Activated T-cell treated with anti-CD3 and anti-CD28 coated beads, Interleukin-2, amount 50 U/mL, for 24 hours (primary cell): ENCODE measurements at regions not wholly inside any gene's neighbourhood (a gene's known extent, or its start where the extent isn't known, plus 50 kb on each side); places are given as distances from the start of the nearest gene placed in this dataset.

ENCODE experiments used
- DNase-seq: peaks from one replicate; pipeline ENCODE4 v3.0.0-alpha.2; 2020
- H3K27ac Mint-ChIP-seq: 2 replicates; pipeline ENCODE4 v1.8.0; 2020; ENCODE audit warnings: mild to moderate bottlenecking, mixed read lengths
- H3K27me3 Mint-ChIP-seq: 2 replicates; pipeline ENCODE4 v1.8.0; 2020; ENCODE audit warnings: mixed read lengths
- H3K36me3 Mint-ChIP-seq: 2 replicates; pipeline ENCODE4 v1.8.0; 2020; ENCODE audit warnings: low read depth, mixed read lengths
- H3K4me1 Mint-ChIP-seq: 2 replicates; pipeline ENCODE4 v1.8.0; 2020; ENCODE audit warnings: low read depth, mixed read lengths
- H3K4me3 Mint-ChIP-seq: 2 replicates; pipeline ENCODE4 v1.8.0; 2020; ENCODE audit warnings: mild to moderate bottlenecking, moderate library complexity, mixed read lengths
- H3K9me3 Mint-ChIP-seq: 2 replicates; pipeline ENCODE4 v1.8.0; 2020; ENCODE audit warnings: mixed read lengths

DNA sequence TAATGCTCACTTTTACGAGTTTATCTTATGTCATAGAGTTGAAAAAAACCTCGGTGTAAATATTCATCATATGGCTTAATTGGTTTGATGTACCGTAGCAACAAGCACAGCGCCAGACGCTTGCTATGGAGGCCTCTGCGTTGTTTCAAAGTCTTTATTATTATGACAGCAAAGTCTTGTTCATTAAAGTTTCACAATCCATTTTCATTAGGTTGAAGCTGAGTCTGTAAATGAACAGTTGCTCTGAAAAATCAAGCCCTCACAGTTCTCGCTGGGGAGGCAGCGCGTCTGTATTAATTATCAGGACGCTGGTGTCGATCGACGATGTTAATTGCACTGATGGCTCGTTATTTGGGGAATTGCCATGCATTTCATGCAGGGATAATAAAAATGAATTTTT lies 185.6 kb downstream of the INSC start:
- H3K4me3 Mint-ChIP-seq, result no peak overlapping the region
- H3K9me3 Mint-ChIP-seq, result no peaks in the 10 kb centered on the region
- H3K27me3 Mint-ChIP-seq, result peaks cover 2% of the 10 kb centered on the region
- H3K36me3 Mint-ChIP-seq, result no peaks in the 10 kb centered on the region
- no peaks in the 10 kb centered on the region for H3K4me1 Mint-ChIP-seq
- no peak overlapping the region for H3K27ac Mint-ChIP-seq
- no peak for DNase-seq

DNA sequence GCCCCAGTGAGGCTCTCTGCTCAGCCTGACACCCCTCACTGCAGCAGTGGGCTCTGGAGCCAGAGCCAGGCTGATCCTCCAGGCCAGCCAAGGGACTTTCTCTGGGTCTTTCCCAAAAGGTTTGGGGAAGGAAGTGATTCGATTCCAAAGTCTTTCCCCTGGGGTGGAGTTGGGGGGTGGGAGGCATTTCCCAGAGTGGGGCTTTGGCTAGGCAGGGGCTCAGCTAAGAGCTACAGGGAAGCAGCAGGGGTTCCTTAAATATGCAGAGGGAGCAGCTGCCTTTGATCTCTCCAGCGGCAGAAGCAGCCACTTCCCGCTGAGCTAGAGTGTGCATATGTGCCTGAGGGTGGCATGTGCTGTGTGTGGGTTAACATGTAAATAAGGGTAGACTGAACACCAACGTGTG lies 192.9 kb downstream of the INSC start:
- Mint-ChIP-seq H3K27ac (no peak overlapping the region), H3K36me3 (no peaks in the 10 kb centered on the region), H3K4me3 (no peak overlapping the region), H3K27me3 (peaks cover 8% of the 10 kb centered on the region), H3K4me1 (no peaks in the 10 kb centered on the region), H3K9me3 (no peaks in the 10 kb centered on the region)
- DNase-seq, result no peak

- H3K27ac Mint-ChIP-seq, result no peak overlapping the region
- H3K36me3 Mint-ChIP-seq, result no peaks in the 10 kb centered on the region
- no peaks in the 10 kb centered on the region for H3K4me1 Mint-ChIP-seq
- H3K4me3 Mint-ChIP-seq, result no peak overlapping the region
- peaks cover 8% of the 10 kb centered on the region for H3K27me3 Mint-ChIP-seq
- H3K9me3 Mint-ChIP-seq, result no peaks in the 10 kb centered on the region
- no peak for DNase-seq
Measured at GRCh38 chr11:15308840-15309239, 194.1 kb downstream of the INSC start.

DNA sequence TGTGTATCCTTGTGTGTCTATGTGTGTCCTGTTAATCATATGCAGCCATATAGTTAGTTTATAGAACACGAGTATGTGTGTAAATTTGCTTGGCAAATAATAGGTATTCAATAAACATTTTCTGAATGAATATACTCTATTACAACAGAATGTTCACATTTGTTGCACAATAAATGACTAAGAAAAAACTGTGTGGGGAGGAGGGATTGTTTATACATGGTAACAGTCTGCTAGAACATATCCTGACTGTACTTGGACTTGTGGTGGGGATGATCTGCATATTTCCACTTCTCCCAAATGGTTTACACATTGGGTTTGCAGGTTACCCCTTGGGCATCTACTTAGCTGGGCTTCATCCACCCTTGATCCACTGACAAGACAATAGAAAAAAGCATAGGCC lies 194.6 kb downstream of the INSC start:
- Mint-ChIP-seq H3K4me1 (no peaks in the 10 kb centered on the region), H3K36me3 (no peaks in the 10 kb centered on the region), H3K4me3 (no peak overlapping the region), H3K27me3 (peaks cover 8% of the 10 kb centered on the region), H3K9me3 (no peaks in the 10 kb centered on the region), H3K27ac (no peak overlapping the region)
- no peak for DNase-seq

GRCh38 chr11:15313862-15314261 lies 199.1 kb downstream of the INSC start:
- H3K4me1 Mint-ChIP-seq, result no peaks in the 10 kb centered on the region
- DNase-seq, result no peak
- no peaks in the 10 kb centered on the region for H3K36me3 Mint-ChIP-seq
- no peaks in the 10 kb centered on the region for H3K9me3 Mint-ChIP-seq
- no peak overlapping the region for H3K4me3 Mint-ChIP-seq
- H3K27ac Mint-ChIP-seq, result no peak overlapping the region
- H3K27me3 Mint-ChIP-seq, result peaks cover 2% of the 10 kb centered on the region

GRCh38 chr11:15318814-15319213 lies 204.1 kb downstream of the INSC start:
- H3K27ac Mint-ChIP-seq, result no peak overlapping the region
- no peaks in the 10 kb centered on the region for H3K9me3 Mint-ChIP-seq
- H3K4me1 Mint-ChIP-seq, result no peaks in the 10 kb centered on the region
- H3K4me3 Mint-ChIP-seq, result no peak overlapping the region
- no peaks in the 10 kb centered on the region for H3K36me3 Mint-ChIP-seq
- peaks cover 2% of the 10 kb centered on the region for H3K27me3 Mint-ChIP-seq
- DNase-seq, result no peak

DNA sequence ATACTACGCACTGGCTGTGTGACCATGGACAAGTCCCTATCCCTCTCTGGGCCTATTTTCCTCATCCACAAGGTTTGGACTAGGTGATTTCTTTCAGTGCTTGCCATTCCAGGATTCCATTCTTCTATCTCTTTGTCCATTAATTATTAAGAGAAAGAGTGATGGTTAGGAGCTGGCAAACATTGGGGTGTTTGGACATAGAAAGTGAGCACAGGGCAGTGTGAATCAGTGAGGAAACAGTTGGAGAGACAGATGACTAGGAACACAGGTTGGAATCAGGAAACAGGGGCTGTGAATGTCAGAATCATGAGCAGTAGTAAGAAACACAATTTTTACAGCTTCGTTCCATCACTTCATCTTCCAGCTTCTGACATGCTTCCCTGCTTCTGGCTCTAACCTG lies 211.8 kb downstream of the INSC start:
- DNase-seq, result no peak
- H3K36me3 Mint-ChIP-seq, result no peaks in the 10 kb centered on the region
- H3K4me3 Mint-ChIP-seq, result no peak overlapping the region
- H3K27ac Mint-ChIP-seq, result no peak overlapping the region
- H3K9me3 Mint-ChIP-seq, result no peaks in the 10 kb centered on the region
- no peaks in the 10 kb centered on the region for H3K4me1 Mint-ChIP-seq
- H3K27me3 Mint-ChIP-seq, result peaks cover 3% of the 10 kb centered on the region

GRCh38 chr11:15327786-15328231 lies 213.1 kb downstream of the INSC start:
- no peak for DNase-seq
- no peak overlapping the region for H3K4me3 Mint-ChIP-seq
- H3K27ac Mint-ChIP-seq, result no peak overlapping the region
- no peaks in the 10 kb centered on the region for H3K4me1 Mint-ChIP-seq
- H3K27me3 Mint-ChIP-seq, result peaks cover 3% of the 10 kb centered on the region
- no peaks in the 10 kb centered on the region for H3K36me3 Mint-ChIP-seq
- no peaks in the 10 kb centered on the region for H3K9me3 Mint-ChIP-seq

- Mint-ChIP-seq H3K4me3 (no peak overlapping the region), H3K27ac (no peak overlapping the region), H3K9me3 (no peaks in the 10 kb centered on the region), H3K4me1 (no peaks in the 10 kb centered on the region), H3K36me3 (no peaks in the 10 kb centered on the region), H3K27me3 (peaks cover 5% of the 10 kb centered on the region)
- DNase-seq, result no peak
Measured at GRCh38 chr11:15333407-15333806, 218.7 kb downstream of the INSC start.

GRCh38 chr11:15334766-15335165 lies 220.0 kb downstream of the INSC start:
- no peak overlapping the region for H3K27ac Mint-ChIP-seq

GRCh38 chr11:15336021-15336420 lies 221.3 kb downstream of the INSC start:
- Mint-ChIP-seq H3K4me3 (no peak overlapping the region), H3K9me3 (no peaks in the 10 kb centered on the region), H3K4me1 (no peaks in the 10 kb centered on the region), H3K27ac (no peak overlapping the region), H3K27me3 (peaks cover 5% of the 10 kb centered on the region), H3K36me3 (no peaks in the 10 kb centered on the region)
- no peak for DNase-seq

More at GRCh38 chr11:15334766-15335165, 220.0 kb downstream of the INSC start:
- Mint-ChIP-seq H3K36me3 (no peaks in the 10 kb centered on the region), H3K9me3 (no peaks in the 10 kb centered on the region), H3K27me3 (peaks cover 5% of the 10 kb centered on the region), H3K4me3 (no peak overlapping the region), H3K4me1 (no peaks in the 10 kb centered on the region)
- DNase-seq, result no peak

DNA sequence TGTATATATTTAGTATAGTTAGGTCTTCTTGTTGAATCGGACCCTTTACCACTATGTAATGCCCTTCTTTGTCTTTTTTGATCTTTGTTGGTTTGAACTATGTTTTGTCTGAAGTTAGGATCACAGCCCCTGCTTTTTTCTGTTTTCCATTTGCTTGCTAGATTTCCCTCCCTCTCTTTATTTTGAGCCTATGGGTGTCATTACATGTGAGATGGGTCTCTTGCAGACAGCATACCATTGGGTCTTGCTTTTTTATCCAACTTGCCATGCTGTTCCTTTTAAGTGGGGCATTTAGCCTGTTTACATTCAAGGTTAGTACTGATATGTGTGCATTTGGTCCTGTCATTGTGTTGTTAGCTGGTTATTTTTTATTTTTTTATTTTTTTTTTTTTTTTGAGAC lies 224.6 kb downstream of the INSC start:
- no peak overlapping the region for H3K27ac Mint-ChIP-seq
- DNase-seq, result no peak
- H3K9me3 Mint-ChIP-seq, result no peaks in the 10 kb centered on the region
- H3K27me3 Mint-ChIP-seq, result peaks cover 10% of the 10 kb centered on the region
- H3K4me1 Mint-ChIP-seq, result no peaks in the 10 kb centered on the region
- no peaks in the 10 kb centered on the region for H3K36me3 Mint-ChIP-seq
- H3K4me3 Mint-ChIP-seq, result no peak overlapping the region

GRCh38 chr11:15341587-15341986 lies 226.9 kb downstream of the INSC start:
- Mint-ChIP-seq H3K27me3 (peaks cover 10% of the 10 kb centered on the region), H3K4me1 (no peaks in the 10 kb centered on the region), H3K4me3 (no peak overlapping the region), H3K36me3 (no peaks in the 10 kb centered on the region), H3K27ac (no peak overlapping the region), H3K9me3 (no peaks in the 10 kb centered on the region)
- no peak for DNase-seq

- Mint-ChIP-seq H3K36me3 (no peaks in the 10 kb centered on the region), H3K27ac (no peak overlapping the region), H3K27me3 (peaks cover 10% of the 10 kb centered on the region), H3K9me3 (no peaks in the 10 kb centered on the region), H3K4me1 (no peaks in the 10 kb centered on the region), H3K4me3 (no peak overlapping the region)
- no peak for DNase-seq
Measured at GRCh38 chr11:15342163-15342562, 227.4 kb downstream of the INSC start.

GRCh38 chr11:15346907-15347306 lies 232.2 kb downstream of the INSC start:
- Mint-ChIP-seq H3K36me3 (no peaks in the 10 kb centered on the region), H3K4me3 (no peak overlapping the region), H3K27ac (no peak overlapping the region), H3K27me3 (peaks cover 4% of the 10 kb centered on the region), H3K9me3 (no peaks in the 10 kb centered on the region), H3K4me1 (no peaks in the 10 kb centered on the region)
- no peak for DNase-seq

DNA sequence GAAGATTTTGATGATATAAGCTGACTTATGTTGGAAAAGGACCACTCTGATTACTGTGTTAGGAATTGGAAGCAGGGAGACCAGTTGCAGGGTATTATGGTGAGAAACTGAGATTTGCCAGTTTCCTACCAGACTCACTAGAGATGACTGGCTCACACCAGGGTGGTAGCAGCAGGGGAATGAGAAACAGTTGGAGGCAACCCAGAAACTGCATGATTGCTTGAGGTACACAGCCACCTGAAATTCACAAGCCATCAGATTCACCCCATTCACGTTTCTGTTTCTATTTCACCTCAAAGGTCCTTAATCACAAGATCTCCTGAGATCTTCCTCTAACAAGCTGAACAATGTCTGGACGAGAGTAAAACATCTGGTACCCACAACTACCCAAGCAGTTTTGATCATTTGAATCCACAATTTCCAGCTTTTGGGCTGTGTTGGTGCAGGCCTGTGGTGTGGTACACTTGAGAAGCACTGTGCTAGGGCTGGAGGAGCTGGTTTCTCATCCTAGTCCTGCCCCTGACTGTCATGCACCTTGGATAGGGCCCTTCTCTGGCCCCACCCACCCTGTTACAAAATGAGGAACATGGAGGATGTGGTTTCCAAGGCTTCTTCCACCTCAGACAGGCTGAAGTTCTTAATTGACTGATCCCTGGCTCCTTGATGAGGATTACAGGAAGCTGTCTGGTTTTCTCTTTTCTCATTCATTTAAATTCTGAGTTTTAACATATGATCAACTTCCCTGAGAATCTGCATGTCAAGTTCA lies 233.4 kb downstream of the INSC start:
- no peak overlapping the region for H3K4me3 Mint-ChIP-seq
- H3K27me3 Mint-ChIP-seq, result no peaks in the 10 kb centered on the region
- no peaks in the 10 kb centered on the region for H3K9me3 Mint-ChIP-seq
- no peak for DNase-seq
- no peaks in the 10 kb centered on the region for H3K4me1 Mint-ChIP-seq
- H3K36me3 Mint-ChIP-seq, result no peaks in the 10 kb centered on the region
- no peak overlapping the region for H3K27ac Mint-ChIP-seq
